ENCODE measurements at regions not wholly inside any gene's neighbourhood (a gene's known extent, or its start where the extent isn't known, plus 50 kb on each side); places are given as distances from the start of the nearest gene placed in this dataset.

DNA sequence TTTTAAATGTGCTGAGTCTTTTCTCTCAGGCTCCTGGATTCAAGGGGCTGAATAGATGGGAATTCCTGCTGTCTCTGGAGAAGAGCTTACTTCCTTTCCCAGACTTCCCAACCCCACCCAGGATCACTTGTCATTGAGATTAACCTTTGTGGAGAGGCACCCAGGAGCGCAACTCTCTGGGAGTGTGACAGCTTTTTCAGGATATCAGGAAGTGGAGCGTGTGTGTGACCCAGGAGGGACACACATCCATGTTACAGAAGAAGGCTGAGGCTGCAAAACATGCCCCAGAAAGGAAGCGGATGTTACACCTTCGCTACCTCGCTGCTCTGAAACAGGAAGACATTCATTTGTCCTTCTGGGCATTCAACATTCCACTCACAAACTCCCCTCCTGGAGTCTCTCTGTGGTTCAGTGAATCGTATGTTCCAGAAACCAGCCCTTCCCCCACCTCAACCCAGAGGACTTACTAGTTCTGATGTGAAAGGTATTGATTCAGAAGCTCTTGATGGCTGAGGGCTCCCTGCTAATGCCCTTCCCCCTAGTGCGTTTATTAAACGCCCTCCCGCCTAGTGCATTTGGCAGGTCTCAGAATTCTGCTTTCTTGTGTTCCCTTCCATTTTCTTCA lies 523.9 kb downstream of the TNS1 start:
- no peak for DNase-seq (ENCODE audit: low read depth, low spot score)

DNA sequence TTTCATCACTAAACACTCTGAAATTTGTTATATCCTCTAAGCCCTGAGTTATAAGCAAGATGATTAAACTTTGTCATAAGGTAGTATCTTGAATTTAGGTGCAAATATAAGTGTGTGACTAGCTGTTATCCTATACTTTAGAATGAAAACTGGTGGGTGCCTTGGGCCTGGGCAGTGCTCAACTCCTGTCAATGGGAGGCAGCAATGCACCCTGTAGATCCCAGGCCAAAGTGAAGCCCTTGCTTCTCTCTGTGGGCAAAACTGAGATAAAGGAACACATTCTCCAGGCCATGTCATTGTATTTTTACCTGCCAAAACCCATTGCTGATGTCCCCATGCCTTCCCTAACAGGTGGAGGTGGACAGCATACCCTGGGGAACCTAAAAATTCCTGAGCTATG lies 525.2 kb downstream of the TNS1 start:
- DNase-seq (ENCODE audit: low read depth, low spot score) = no peak

DNA sequence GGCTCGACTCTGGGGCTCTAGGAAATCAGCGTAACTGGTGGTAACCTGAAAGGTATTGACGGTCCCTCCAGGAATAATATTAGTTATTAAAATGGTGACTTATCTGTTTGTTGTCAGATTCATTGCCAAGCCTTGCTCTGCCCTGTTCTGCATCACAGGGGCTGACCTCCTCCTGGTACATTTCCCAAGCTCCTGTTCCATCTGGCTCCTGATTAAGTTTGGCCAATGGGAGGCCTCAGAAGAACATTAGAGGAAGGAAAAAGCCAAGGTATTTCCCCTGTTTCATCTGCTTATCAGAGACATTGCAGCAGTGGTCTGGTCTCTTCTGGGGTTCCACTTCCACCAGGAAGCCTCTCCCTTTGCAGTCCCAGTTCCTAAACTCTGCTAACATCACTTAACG lies 527.0 kb downstream of the TNS1 start:
- DNase-seq (ENCODE audit: low read depth, low spot score) = no peak

DNA sequence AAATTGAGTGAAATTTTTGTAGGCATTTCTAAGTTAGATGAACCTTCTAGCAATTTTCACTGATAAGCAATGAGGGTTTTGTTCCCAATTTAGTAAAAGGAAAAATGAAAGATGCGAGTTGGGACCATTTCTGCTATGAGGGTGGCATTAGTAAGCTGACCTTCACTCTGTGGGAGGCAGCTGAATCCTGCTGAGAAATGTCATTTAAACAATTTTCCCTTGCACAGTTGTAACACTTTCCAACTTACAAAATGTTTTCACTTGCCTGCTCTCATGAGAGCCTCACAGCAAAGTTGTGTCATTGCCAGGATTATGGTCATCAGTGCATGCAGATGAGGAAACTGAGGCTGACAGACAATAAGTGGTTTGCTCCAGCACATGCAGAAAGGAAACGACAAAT lies 527.7 kb downstream of the TNS1 start:
- no peak for DNase-seq (ENCODE audit: low read depth, low spot score)

DNA sequence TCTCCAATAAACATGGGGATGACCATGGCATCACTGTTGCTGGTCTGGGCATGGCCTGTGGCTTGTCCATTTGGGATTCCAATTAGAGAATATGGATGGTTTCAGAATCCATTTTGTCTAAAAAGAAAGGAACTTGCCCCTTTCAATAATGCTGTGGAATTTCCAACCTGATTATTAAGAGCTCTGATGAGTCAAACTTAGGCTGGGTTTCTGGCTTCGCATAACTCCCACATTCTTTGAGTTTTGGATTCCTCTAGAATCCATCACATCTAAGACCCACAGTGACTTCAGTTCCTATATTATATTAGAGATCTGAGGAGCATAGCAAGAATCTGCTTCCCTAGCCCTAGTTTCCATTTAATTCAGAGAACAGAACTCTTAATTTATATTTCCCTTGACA lies 531.5 kb downstream of the TNS1 start:
- no peak for DNase-seq (ENCODE audit: low read depth, low spot score)

DNA sequence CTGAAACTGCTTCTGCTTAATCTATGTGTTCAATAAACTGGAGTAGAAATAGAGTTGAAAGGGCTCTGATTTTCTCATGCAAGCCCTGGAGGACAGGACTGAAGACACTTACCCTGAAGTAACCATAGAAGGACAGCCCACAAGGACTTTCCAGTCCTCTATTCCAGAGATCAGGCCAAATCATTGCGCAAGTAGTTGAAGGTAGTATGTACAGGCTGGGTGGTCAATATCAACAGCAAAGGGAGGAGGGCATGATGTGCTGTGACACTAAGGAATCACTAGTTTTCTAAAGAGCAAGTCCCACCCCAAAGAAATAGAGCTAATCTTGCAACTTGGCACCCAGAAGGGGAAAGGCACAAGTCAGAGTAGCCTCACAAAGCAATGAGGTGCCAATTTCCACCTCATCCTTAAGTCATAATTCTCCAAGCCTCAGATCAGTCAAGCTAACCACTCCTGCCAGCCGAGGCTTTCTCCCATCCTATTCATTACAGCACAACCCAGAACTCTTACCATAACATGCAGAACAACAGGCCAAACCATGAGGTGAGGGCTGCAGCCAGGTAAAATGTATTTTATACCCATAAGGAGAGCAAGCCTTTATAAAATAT lies 533.5 kb downstream of the TNS1 start:
- no peak for DNase-seq (ENCODE audit: low read depth, low spot score)

DNA sequence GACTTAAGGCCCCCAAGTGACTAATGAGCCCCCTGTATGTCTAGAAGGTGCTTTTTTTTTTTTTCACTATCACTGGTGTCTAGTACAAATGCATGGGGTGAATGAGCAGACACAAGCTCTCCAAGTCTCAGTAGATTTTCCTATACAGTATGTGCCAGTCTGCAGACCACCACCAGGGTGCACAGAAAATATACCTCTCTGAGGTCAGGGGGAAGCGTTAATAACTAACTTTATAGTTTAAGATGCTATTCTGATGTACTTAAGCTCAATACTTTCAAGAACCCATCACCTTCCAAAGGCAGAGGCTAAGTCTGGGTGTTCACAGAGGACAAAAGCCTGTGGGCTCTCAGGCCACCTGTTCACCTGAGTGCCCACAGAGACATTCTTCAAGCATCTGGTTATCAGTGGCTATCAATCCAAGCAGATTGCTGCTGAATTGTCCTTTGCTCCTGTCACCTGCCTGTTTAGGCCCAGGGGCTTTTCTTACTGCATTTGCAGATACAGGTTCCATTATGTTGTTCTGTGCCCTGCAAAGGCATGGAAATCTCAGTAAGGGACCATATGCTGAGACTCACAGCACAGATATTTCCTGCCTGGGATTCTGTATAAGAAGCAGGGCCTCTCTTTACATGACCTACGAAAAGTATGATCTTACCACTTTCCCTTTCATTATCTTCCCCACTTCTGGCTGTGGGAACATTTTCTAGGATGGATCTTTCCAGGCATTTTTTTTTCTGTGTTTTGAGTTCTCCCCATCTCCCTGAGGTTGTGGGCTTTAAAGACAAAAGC lies 534.6 kb downstream of the TNS1 start:
- DNase-seq (ENCODE audit: low read depth, low spot score) = no peak

DNA sequence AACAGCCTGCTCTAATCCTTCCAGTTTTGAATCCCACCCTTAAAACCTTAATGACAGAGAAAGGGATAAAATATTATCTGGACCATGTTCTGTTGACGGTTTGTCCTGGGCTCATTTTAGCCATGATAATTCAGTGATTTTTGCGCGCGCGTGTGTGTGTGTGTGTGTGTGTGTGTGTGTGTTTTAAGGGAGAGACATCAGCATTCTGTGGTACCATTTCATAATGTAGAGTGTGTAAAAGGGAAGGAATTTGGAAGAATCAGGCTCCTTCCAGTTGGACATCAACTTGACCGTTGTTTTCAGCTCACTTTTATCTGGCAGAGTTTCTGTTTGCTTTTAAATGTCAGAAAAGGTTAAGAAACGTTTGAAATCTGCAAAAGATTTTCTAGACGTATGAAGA lies 535.5 kb downstream of the TNS1 start:
- DNase-seq (ENCODE audit: low read depth, low spot score) = no peak

DNA sequence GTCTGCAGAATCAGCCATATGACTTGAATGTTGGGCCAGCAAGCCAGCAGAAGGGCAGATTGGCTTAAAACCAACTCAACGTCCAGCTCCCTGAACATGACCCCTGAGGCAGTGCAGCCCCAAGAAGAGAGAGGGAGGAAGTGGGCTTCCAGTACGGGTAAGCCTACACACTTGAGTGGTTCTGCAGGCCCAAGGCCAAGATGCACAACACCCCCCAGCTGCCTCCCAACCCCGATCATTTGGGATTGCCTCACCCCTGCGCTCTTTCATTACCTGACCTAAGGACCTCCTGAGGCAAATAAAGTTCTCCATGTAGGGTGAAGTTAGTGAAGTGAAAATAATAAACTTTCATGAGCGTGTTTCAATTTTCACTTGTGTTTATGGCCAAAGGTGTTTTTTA lies 536.0 kb downstream of the TNS1 start:
- no peak for DNase-seq (ENCODE audit: low read depth, low spot score)

DNA sequence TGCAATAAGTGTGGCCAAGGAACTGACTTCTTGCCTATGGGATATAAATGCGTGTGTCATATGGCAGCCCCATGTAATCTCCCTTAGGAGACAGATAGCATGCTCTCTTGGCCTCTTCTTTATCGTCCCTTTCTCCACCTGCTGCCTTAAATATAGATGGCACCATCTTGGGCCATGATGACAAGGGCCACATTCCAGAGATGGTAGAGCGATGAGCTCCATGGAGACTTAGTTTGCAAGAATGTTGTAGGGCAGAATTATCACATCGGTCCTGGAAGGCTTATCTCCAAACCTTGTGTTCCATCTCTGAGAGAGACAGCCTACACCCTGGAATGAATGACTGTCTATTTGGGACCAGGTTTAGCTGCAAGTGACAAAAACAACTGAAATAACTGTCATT lies 536.7 kb downstream of the TNS1 start:
- no peak for DNase-seq (ENCODE audit: low read depth, low spot score)

DNA sequence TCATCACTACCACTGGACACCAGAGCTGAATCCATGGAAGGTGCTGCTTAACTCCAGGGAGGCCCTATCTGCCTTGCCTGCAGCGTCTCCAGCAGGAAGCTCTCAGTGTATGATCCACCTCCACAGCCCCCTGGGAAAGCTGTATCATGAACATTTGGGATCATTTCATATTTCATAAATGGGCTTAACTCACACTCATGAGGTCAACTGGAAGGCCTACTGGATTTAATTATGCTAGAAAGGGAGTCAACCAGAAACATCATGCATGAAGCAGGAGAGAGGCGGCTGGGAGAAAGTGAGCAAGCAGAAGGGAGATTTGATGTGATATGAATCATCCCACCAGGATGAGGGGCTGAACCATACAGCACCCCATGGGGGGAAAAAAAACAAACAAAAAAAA lies 537.7 kb downstream of the TNS1 start:
- DNase-seq (ENCODE audit: low read depth, low spot score) = no peak

DNA sequence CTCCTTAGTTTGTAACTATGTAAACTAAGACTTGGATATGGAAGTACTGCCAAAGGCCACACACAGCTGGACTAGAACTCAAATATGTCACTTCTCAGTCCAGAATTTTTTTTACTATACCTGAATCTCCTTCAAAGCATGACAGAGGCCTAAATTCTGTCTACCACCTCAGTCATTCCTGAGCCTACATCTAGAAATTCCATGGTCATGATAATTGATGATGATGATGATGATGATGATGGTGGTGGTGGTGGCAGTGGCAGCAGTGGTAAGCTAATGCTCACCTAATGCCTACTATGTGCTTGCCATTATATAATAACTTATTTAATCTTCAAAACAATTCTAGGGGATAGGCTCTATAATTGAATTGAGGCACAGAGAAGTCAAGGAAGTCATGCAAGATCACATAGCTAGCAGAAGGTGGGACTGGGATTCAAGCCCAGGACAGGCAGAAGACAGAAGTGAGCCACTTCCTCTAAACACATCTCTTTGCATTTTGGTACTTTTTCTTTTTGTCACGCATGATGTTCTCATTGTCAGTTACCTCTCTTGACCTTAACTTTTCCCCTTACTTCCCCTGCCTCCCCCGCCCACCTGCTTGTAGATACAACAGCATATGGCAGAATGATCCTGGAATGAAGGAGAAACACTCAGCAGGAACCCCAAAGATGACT lies 539.3 kb downstream of the TNS1 start:
- no peak for DNase-seq (ENCODE audit: low read depth, low spot score)

DNA sequence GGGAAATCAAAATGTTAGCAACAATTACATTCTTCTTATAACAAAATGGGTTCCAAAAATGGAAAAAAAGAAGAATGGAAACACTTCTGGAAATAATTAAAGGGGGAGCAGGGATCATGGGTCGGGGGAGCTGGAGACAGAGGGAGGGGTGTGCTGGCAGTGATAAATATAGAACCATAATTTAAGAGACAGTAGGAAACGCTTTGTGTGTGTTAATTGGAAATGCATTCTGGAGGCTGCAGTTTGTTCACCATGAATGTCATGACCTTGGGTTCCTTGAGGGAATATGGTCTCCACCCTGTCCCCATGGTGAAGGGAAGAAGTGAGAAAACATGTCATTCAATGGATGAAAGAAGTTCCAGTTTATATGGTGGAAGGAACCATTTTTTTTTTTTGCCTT lies 540.7 kb downstream of the TNS1 start:
- DNase-seq (ENCODE audit: low read depth, low spot score) = no peak

DNA sequence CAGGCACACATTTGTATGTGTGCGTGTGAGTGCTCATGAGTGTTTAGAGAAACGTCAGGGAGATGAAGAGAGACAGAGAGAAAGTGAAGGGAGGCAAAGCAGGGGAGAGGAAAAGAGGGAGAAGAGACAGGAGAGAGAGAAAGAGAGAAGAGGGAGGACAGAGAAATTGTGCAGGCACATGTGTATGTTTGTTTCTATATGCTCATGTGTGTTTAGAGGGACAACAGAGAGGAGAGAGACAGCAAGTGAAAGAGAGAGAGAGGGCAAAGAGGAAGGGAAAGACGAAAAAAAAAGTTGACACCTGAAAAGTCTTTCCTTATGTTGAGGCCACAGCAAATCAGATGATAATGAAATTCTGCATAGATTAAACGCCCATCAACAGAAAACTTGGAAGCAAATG lies 541.1 kb downstream of the TNS1 start:
- no peak for DNase-seq (ENCODE audit: low read depth, low spot score)

DNA sequence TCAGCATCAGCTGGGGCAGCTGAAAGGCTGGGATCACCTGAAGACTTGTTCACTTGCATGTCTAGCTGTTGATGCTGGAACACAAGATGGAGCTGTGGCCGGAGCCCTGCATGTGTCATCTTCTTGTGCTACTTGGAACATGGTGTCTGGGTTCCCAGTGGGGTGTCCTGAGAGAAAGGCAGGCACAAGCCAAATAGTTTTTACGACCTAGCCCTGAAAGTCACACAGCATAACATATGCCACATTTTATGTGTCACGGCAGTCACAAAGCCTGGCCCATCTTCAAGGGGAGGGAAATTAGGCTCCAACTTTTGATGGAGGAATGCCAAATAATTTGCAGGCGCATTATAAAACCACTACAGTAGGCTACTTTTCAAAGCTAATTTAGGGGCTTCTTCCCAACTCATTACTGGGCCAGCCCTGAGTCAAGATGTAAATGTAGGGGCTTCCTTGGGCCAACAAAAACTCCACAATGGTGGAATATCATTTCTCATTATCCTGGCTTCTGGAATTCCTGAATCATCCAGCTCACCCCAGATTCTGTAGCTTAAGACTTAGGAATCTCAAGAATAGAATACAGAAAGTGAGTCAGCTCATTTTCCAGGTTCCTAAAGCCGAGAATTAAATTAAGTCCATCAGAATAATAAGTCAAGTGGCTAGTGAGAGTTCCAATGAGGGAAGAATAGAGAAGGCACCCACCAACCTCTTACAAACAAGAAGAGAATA lies 543.0 kb downstream of the TNS1 start:
- DNase-seq (ENCODE audit: low read depth, low spot score) = no peak

DNA sequence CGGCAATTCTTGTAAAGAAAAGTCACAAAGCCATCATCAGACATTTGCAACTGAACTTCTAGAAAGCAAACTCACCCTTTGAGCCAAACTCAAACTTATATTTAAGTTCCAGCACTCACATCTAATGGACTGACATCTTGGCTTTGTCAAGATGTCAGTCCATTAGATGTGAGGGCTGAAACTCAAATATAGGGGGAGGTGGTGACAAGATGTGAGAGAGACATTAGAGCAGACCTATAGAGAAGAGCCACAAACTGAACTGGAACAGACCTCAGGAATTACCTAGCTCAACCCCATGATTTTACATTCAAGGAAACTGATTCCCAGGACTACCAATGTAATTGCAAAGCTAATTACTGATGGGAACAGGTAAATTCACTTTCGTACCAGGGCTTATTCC lies 543.8 kb downstream of the TNS1 start:
- no peak for DNase-seq (ENCODE audit: low read depth, low spot score)

DNA sequence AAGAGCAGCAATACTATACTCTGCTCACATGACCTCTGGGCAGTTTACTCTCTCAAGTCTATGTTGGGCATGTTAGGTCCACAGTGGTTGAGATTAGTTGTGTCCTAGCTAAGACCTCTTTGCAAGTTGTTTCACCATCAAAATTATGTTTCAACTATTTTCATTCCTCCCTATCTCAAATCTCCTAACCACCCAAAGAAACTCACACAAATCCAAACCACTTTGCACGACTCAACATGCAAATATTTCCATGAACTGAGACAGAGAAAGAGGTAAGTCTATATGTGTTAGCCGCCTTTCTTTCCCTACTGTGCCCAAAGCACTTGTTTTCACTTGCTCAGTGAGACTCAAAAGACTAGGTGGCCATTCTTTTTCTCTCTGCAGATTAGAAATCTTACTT lies 546.8 kb downstream of the TNS1 start:
- DNase-seq (ENCODE audit: low read depth, low spot score) = no peak

DNA sequence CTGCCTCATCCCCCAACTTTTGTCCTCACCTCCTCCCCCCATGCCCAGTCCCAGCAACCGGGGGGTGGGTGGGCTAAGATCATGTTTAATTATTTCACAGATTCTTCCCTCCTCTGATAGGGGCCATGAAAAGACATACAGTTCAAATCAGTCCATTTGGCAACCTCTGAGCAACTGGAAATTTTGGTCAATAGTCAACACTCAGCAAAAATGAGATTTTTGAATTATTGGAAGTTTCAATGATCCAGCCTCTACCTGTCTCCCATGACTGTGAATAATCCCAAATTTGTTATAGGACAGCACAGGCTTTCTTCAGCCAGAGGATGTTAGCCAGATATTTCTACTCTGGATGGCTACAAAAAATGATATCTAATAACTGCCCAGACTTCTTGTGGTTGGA lies 549.9 kb downstream of the TNS1 start:
- DNase-seq (ENCODE audit: low read depth, low spot score) = no peak

DNA sequence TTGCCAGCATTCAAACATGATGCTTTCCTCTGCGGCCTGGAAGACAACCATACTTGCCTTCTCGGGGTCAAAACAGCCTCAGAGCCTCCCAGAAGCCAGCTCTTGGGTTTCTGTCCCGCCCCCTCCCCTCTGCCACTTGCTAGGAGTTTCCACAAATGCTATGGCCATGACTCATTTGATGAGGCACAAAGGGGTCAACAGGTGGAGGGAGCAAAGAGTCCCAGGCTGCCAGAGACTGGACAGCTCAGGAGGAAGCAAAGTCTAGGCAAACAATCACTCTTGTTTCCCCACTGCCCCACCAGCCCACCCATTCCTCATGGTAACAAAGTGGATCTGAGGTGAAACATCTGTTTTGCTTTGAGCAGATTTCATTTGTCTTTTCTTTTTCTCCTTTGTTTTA lies 551.1 kb downstream of the TNS1 start:
- no peak for DNase-seq (ENCODE audit: low read depth, low spot score)

DNA sequence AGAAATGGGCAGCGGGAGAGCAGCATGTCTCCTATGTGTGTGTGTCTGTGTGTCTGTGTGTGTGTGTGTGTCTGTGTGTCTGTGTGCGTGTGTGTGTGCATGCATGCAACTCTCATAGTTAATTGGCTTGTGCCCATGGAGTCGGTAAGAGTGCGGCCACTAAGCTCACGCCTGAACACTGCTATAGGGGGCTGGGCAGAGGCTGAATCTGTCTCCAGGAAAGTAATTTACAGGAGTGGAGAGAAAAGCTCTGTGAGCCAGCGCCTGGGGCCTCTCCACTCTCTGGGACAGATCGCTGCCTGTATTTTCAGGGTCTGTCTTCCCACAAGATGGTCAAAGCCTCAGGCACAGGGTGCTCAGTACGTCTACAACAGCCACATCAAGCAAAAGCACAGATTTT lies 553.4 kb downstream of the TNS1 start:
- DNase-seq (ENCODE audit: low read depth, low spot score) = no peak

DNA sequence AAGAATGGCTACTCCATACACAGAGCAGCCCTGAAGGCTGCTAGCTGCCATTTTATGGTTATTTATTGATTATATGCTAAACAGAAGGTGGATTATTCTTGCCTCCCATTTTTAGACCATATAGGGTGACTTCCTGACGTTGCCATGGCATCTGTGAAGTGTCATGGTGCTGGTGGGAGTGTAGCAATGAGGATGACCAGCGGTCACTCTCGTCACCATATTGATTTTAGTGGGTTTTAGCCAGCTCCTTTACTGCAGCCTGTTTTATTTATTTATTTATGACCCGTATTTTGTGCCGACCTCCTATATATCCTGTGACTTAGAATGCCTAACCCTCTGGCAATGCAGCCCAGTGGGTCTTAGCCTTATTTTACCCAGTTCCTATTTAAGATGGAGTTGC lies 553.9 kb downstream of the TNS1 start:
- no peak for DNase-seq (ENCODE audit: low read depth, low spot score)

DNA sequence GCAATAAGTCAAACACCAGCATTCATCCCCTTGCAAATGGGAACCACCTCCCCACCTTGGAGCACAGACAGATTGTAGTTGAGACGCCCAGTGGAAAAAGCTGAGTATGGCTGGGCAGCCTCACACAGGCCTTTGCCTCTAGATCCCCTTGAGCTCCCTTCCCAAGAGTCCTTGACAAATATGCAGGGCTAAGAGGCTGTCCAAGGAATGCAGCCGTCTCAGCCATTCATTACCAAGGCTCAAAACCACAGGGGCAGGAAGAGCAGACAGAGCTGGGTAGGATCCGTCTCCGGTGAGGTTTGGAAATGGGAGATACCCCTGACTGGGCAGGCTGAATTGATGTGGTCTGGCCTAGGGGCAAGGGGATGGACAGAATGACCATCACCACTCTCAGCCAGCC lies 557.1 kb downstream of the TNS1 start:
- DNase-seq (ENCODE audit: low read depth, low spot score) = no peak
